GM12892 (cell line): ENCODE measurements at regions not wholly inside any gene's neighbourhood (a gene's known extent, or its start where the extent isn't known, plus 50 kb on each side); places are given as distances from the start of the nearest gene placed in this dataset.

ENCODE experiments used
- POLR2AphosphoS5 ChIP-seq: IDR thresholded peaks from 2 replicates; pipeline ENCODE4 v1.6.1; 2011; ENCODE audit warnings: low read depth, low read length, control low read depth
- TAF1 ChIP-seq: IDR thresholded peaks from 2 replicates; pipeline ENCODE4 v1.6.1; 2011; ENCODE audit warnings: low read depth, mild to moderate bottlenecking, control low read depth, low read length, borderline replicate concordance

DNA sequence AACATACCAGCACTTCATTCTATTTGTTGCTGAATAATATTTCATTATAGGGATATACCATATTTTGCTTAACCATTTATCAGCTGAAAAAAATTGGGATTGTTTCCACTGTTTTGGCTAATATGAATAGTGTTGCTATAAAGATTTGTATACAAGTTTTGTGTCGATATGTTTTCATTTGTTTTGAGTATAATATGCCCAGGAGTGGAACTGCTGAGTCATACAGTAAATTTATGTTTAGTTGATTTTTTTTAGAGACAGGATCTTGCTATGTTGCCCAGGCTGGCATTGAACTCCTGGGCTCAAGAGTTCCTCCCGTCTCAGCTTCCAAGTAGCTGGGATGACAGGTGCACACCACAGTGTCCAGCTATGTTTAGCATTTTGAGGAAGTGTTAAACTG is 131.5 kb upstream of the TMCC3 start:
- no peak for TF ChIP-seq POLR2AphosphoS5
- TF ChIP-seq TAF1: no peak
